ENCODE measurements at regions not wholly inside any gene's neighbourhood (a gene's known extent, or its start where the extent isn't known, plus 50 kb on each side); places are given as distances from the start of the nearest gene placed in this dataset.

DNA sequence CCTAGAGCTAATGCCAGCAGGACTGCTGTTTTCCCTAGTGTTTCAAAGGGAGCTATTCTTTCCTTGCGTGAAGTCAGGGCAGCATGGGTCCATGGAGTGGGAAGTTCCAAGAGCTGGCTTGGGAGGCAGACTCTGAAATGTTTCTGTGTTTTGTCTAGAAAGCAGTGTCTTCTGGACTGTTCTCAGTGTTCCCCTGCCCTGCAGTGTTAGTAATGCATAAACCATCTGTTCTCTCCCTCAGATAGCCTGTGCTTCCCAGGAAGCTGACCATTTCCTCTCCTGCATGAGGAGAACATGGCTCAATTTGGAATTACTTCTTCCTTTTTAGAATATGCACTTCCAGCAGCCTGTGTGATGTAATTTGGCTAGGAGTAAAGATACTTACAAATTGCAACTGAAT lies 116.7 kb upstream of the CXCL13 start:
- H3K27me3 ChIP-seq (ENCODE audit: low read length): no peaks in the 10 kb centered on the region
- no peak for TF ChIP-seq EZH2phosphoT487 (conservative IDR thresholded peaks at IDR 0.05; ENCODE audit: low read length)
- TF ChIP-seq, protein P1, sequence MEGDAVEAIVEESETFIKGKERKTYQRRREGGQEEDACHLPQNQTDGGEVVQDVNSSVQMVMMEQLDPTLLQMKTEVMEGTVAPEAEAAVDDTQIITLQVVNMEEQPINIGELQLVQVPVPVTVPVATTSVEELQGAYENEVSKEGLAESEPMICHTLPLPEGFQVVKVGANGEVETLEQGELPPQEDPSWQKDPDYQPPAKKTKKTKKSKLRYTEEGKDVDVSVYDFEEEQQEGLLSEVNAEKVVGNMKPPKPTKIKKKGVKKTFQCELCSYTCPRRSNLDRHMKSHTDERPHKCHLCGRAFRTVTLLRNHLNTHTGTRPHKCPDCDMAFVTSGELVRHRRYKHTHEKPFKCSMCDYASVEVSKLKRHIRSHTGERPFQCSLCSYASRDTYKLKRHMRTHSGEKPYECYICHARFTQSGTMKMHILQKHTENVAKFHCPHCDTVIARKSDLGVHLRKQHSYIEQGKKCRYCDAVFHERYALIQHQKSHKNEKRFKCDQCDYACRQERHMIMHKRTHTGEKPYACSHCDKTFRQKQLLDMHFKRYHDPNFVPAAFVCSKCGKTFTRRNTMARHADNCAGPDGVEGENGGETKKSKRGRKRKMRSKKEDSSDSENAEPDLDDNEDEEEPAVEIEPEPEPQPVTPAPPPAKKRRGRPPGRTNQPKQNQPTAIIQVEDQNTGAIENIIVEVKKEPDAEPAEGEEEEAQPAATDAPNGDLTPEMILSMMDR (IDR thresholded peaks at IDR 0.05; ENCODE audit: insufficient read depth, low read length, poor library complexity, severe bottlenecking): no peak
- no peaks in the 10 kb centered on the region for H3K36me3 ChIP-seq (ENCODE audit: low read length)
- H4K20me1 ChIP-seq (ENCODE audit: low read depth, low read length): no peaks in the 10 kb centered on the region
- H3K9me3 ChIP-seq (ENCODE audit: insufficient read depth, low read length): no peaks in the 10 kb centered on the region
- H3K4me3 ChIP-seq (ENCODE audit: insufficient read depth, low read length, poor library complexity, severe bottlenecking): no peak overlapping the region
- H3K79me2 ChIP-seq (ENCODE audit: insufficient read depth, low read length): no peaks in the 10 kb centered on the region
- no peaks in the 10 kb centered on the region for H3K9me2 ChIP-seq (replicated peaks; ENCODE audit: insufficient read depth, low read length)
- no peak overlapping the region for H3K4me2 ChIP-seq (ENCODE audit: low read depth, low read length, poor library complexity, severe bottlenecking)
- H3F3A ChIP-seq (ENCODE audit: insufficient read depth): no peaks in the 10 kb centered on the region
- H2AFZ ChIP-seq (ENCODE audit: low read depth, low read length, severe bottlenecking): no peak overlapping the region
- H3K27ac ChIP-seq (ENCODE audit: low read depth, low read length): no peak overlapping the region
- no peak overlapping the region for H3K9ac ChIP-seq (ENCODE audit: low read length)

DNA sequence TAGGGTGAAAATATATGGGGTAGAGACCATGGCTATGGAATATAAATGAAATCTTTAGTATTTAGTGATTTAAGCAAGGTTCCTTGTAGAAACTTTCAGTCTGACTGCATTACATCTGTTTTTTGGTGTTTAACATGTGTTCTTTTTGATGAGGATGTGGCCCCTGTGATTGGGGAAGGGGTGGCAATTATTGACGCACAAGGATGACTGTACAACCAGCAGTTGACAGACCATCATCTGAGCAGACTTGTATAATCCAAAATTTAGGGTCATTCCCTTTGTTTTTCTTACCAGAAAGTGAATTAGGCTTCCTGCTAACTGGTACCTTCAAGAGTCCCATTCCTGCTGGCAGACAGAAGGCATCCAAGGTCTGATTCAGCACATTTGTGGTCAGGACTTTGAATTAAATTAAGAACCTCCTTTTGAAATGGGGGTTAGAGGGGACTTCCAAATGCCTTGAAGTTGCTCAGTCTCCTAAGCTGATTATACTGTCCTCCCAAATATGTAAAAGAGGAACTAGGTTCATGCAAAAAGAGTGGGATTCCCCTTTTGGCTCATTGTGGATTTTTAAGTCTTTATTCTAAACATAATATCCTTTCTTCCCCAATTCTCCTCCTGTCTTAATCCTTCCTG lies 112.4 kb upstream of the CXCL13 start:
- Histone ChIP-seq H3K79me2 (ENCODE audit: insufficient read depth, low read length) (no peaks in the 10 kb centered on the region), H4K20me1 (ENCODE audit: low read depth, low read length) (no peaks in the 10 kb centered on the region), H3K4me3 (ENCODE audit: insufficient read depth, low read length, poor library complexity, severe bottlenecking) (no peak overlapping the region), H3K27ac (ENCODE audit: low read depth, low read length) (no peak overlapping the region), H3K27me3 (ENCODE audit: low read length) (no peaks in the 10 kb centered on the region), H3K9me3 (ENCODE audit: insufficient read depth, low read length) (no peaks in the 10 kb centered on the region), H2AFZ (ENCODE audit: low read depth, low read length, severe bottlenecking) (no peak overlapping the region), H3K9me2 (replicated peaks; ENCODE audit: insufficient read depth, low read length) (no peaks in the 10 kb centered on the region), H3K4me2 (ENCODE audit: low read depth, low read length, poor library complexity, severe bottlenecking) (no peak overlapping the region), H3F3A (ENCODE audit: insufficient read depth) (no peaks in the 10 kb centered on the region), H3K9ac (ENCODE audit: low read length) (no peak overlapping the region), H3K36me3 (ENCODE audit: low read length) (no peaks in the 10 kb centered on the region)
- TF ChIP-seq EZH2phosphoT487 (conservative IDR thresholded peaks at IDR 0.05; ENCODE audit: low read length): no peak
- TF ChIP-seq, protein P1 (IDR thresholded peaks at IDR 0.05; ENCODE audit: insufficient read depth, low read length, poor library complexity, severe bottlenecking): no peak

DNA sequence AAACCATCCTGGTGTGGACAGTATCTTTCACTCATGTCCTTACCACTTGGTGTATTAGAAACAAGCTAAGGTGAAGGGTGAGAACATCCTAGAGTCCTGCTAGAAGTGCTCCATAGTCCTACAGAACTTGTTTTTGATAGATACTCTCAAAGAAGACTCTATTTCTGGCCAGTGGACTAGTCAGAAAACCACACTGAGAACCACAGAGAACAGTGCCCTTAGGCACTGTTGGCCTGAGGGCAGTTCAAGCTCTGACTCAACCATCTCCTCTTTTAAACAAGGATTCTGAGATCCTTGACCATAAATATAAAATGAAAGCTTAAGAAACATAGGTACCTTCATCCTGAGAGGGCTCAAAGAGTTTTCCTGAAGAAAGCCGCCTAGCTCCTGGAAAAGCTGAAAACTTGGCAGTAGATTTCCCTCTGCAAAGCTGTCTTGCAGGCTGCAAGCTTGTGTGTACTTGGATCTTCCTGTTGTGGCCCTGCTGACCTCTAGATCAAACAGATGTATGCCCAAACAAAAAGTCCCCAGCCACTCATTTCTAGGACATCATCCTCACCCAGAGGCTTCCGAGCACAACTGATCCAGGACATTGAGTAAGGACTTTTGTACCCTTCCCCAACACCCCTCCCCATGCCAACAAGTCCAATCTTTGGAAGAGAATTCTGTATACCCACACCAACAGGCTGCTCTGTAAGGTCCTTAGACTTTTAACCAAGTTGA lies 111.6 kb upstream of the CXCL13 start:
- H2AFZ ChIP-seq (ENCODE audit: low read depth, low read length, severe bottlenecking): no peak overlapping the region
- H3K36me3 ChIP-seq (ENCODE audit: low read length): no peaks in the 10 kb centered on the region
- no peak overlapping the region for H3K9ac ChIP-seq (ENCODE audit: low read length)
- H3K27ac ChIP-seq (ENCODE audit: low read depth, low read length): no peak overlapping the region
- H3K9me2 ChIP-seq (replicated peaks; ENCODE audit: insufficient read depth, low read length): no peaks in the 10 kb centered on the region
- H3K79me2 ChIP-seq (ENCODE audit: insufficient read depth, low read length): no peaks in the 10 kb centered on the region
- no peak overlapping the region for H3K4me3 ChIP-seq (ENCODE audit: insufficient read depth, low read length, poor library complexity, severe bottlenecking)
- no peaks in the 10 kb centered on the region for H4K20me1 ChIP-seq (ENCODE audit: low read depth, low read length)
- TF ChIP-seq EZH2phosphoT487 (conservative IDR thresholded peaks at IDR 0.05; ENCODE audit: low read length): no peak
- TF ChIP-seq, protein P1 (IDR thresholded peaks at IDR 0.05; ENCODE audit: insufficient read depth, low read length, poor library complexity, severe bottlenecking): no peak
- H3F3A ChIP-seq (ENCODE audit: insufficient read depth): no peaks in the 10 kb centered on the region
- H3K4me2 ChIP-seq (ENCODE audit: low read depth, low read length, poor library complexity, severe bottlenecking): no peak overlapping the region
- H3K27me3 ChIP-seq (ENCODE audit: low read length): no peaks in the 10 kb centered on the region
- no peaks in the 10 kb centered on the region for H3K9me3 ChIP-seq (ENCODE audit: insufficient read depth, low read length)
